MM.1S (cell line): ENCODE measurements at regions not wholly inside any gene's neighbourhood (a gene's known extent, or its start where the extent isn't known, plus 50 kb on each side); places are given as distances from the start of the nearest gene placed in this dataset.

Experiments
- DNase-seq: peaks from one replicate; pipeline ENCODE4 v3.0.0-alpha.2; 2015
- H2AFZ ChIP-seq: fragments of 300-600 bp; sonication (generic); 2 replicates; pipeline ENCODE4 v1.6.0; 2016; ENCODE audit warnings: antibody characterized with exemption, low read length
- H3F3A ChIP-seq: fragments of 300-600 bp; sonication (generic); 2 replicates; pipeline ENCODE4 v1.6.1; 2016; ENCODE audit warnings: mild to moderate bottlenecking, antibody characterized with exemption, low read length, moderate library complexity, mixed read lengths; ENCODE audit not compliant: insufficient read depth
- H3K27ac ChIP-seq: fragments of 300-600 bp; sonication (generic); 2 replicates; pipeline ENCODE4 v1.5.1; 2016; ENCODE audit warnings: mild to moderate bottlenecking, low read length
- H3K27me3 ChIP-seq: fragments of 300-600 bp; sonication (generic); replicated peaks from 2 replicates; pipeline ENCODE4 v1.6.0; 2016; ENCODE audit warnings: low read length; ENCODE audit not compliant: insufficient read depth
- H3K36me3 ChIP-seq: fragments of 300-600 bp; sonication (generic); replicated peaks from 2 replicates; pipeline ENCODE4 v1.6.1; 2016; ENCODE audit warnings: mild to moderate bottlenecking, low read length, mixed read lengths; ENCODE audit not compliant: insufficient read depth
- H3K4me1 ChIP-seq: fragments of 300-600 bp; sonication (generic); 2 replicates; pipeline ENCODE4 v1.6.1; 2016; ENCODE audit warnings: low read length, mixed read lengths
- H3K4me2 ChIP-seq: fragments of 300-600 bp; sonication (generic); 2 replicates; pipeline ENCODE4 v1.6.0; 2016; ENCODE audit warnings: low read depth, low read length
- H3K4me3 ChIP-seq: fragments of 300-600 bp; sonication (generic); 2 replicates; pipeline ENCODE4 v1.5.1; 2016; ENCODE audit warnings: low read length, mixed read lengths
- H3K79me2 ChIP-seq: fragments of 300-600 bp; sonication (generic); 2 replicates; pipeline ENCODE4 v1.6.1; 2016; ENCODE audit warnings: mixed run types, low read length, mixed read lengths
- H3K9ac ChIP-seq: fragments of 300-600 bp; sonication (generic); 2 replicates; pipeline ENCODE4 v1.6.1; 2016; ENCODE audit warnings: low read length, mixed read lengths
- H3K9me2 ChIP-seq: fragments of 300-600 bp; sonication (generic); replicated peaks from 2 replicates; pipeline ENCODE4 v1.6.1; 2016; ENCODE audit warnings: mild to moderate bottlenecking, low read length, mixed read lengths; ENCODE audit not compliant: insufficient read depth
- H3K9me3 ChIP-seq: fragments of 300-600 bp; sonication (generic); replicated peaks from 2 replicates; pipeline ENCODE4 v1.6.1; 2016; ENCODE audit warnings: mild to moderate bottlenecking, low read length, mixed read lengths; ENCODE audit not compliant: insufficient read depth
- H4K20me1 ChIP-seq: fragments of 300-600 bp; sonication (generic); 2 replicates; pipeline ENCODE4 v1.6.1; 2016; ENCODE audit warnings: mild to moderate bottlenecking, low read length, moderate library complexity, mixed read lengths; ENCODE audit not compliant: insufficient read depth
- CTCF ChIP-seq: fragments of 300-600 bp; sonication (generic); IDR thresholded peaks from 2 replicates; pipeline ENCODE4 v1.5.1; 2016; ENCODE audit warnings: antibody characterized with exemption, low read length, mixed read lengths
- EZH2 ChIP-seq: fragments of 300-600 bp; sonication (generic); optimal IDR thresholded peaks from 2 replicates; pipeline ENCODE3; 2017; ENCODE audit warnings: low read depth, mild to moderate bottlenecking, antibody characterized with exemption, low read length, mixed read lengths
- EZH2phosphoT487 ChIP-seq: fragments of 300-600 bp; sonication (generic); IDR thresholded peaks from 2 replicates; pipeline ENCODE4 v1.6.1; 2018; ENCODE audit warnings: antibody characterized with exemption, low read length

GRCh38 chr4:153116291-153116680 lies 88.0 kb upstream of the TRIM2 start:
- peaks cover 38% of the 10 kb centered on the region for H3K4me1 ChIP-seq

GRCh38 chr4:153116801-153117200 lies 87.4 kb upstream of the TRIM2 start:
- Histone ChIP-seq H2AFZ (no peak overlapping the region), H3K79me2 (no peaks in the 10 kb centered on the region), H3K4me1 (peaks cover 38% of the 10 kb centered on the region), H3K36me3 (no peaks in the 10 kb centered on the region), H3K9me2 (no peaks in the 10 kb centered on the region), H3F3A (peaks cover 20% of the 10 kb centered on the region), H3K27ac (peak overlapping the region; percentile 81; the same call in 1 of the 2 replicates), H3K9me3 (no peaks in the 10 kb centered on the region), H4K20me1 (no peaks in the 10 kb centered on the region), H3K4me2 (peak overlapping the region; percentile 83; the same call in 1 of the 2 replicates), H3K27me3 (no peaks in the 10 kb centered on the region), H3K9ac (no peak overlapping the region; the same call in 1 of the 2 replicates), H3K4me3 (no peak overlapping the region)
- no peak for DNase-seq
- TF ChIP-seq EZH2 (no peak), EZH2phosphoT487 (no peak), CTCF (no peak)

More at GRCh38 chr4:153116291-153116680, 88.0 kb upstream of the TRIM2 start:
- DNase-seq: peak; percentile 50
- Histone ChIP-seq H3K27ac (peak overlapping the region; percentile 81), H3K4me3 (peak overlapping the region; percentile 33), H3F3A (peaks cover 20% of the 10 kb centered on the region), H2AFZ (peak overlapping the region; percentile 28; the same call in 1 of the 2 replicates), H4K20me1 (no peaks in the 10 kb centered on the region), H3K4me2 (peak overlapping the region; percentile 83), H3K36me3 (no peaks in the 10 kb centered on the region), H3K27me3 (no peaks in the 10 kb centered on the region), H3K9me3 (no peaks in the 10 kb centered on the region), H3K79me2 (no peaks in the 10 kb centered on the region), H3K9ac (peak overlapping the region; percentile 35; the same call in 1 of the 2 replicates), H3K9me2 (no peaks in the 10 kb centered on the region)
- no peak for TF ChIP-seq EZH2
- TF ChIP-seq EZH2phosphoT487: no peak
- TF ChIP-seq CTCF: no peak

- H3K4me1 ChIP-seq: peaks cover 38% of the 10 kb centered on the region
- DNase-seq: no peak
- no peaks in the 10 kb centered on the region for H3K27me3 ChIP-seq
- no peaks in the 10 kb centered on the region for H3K9me2 ChIP-seq
- H3K9ac ChIP-seq: no peak overlapping the region
- no peak overlapping the region for H2AFZ ChIP-seq
- H4K20me1 ChIP-seq: no peaks in the 10 kb centered on the region
- no peak overlapping the region for H3K27ac ChIP-seq
- H3K4me2 ChIP-seq: no peak overlapping the region
- TF ChIP-seq EZH2phosphoT487: no peak
- no peaks in the 10 kb centered on the region for H3K36me3 ChIP-seq
- H3K4me3 ChIP-seq: no peak overlapping the region
- H3F3A ChIP-seq: peaks cover 20% of the 10 kb centered on the region
- H3K79me2 ChIP-seq: no peaks in the 10 kb centered on the region
- H3K9me3 ChIP-seq: no peaks in the 10 kb centered on the region
Observed at GRCh38 chr4:153117554-153117953, 86.7 kb upstream of the TRIM2 start.

GRCh38 chr4:153119626-153120025 lies 84.6 kb upstream of the TRIM2 start:
- Histone ChIP-seq H2AFZ (no peak overlapping the region), H3K9me3 (no peaks in the 10 kb centered on the region), H3K9me2 (no peaks in the 10 kb centered on the region), H3K36me3 (no peaks in the 10 kb centered on the region), H4K20me1 (no peaks in the 10 kb centered on the region), H3F3A (peaks cover 20% of the 10 kb centered on the region), H3K4me2 (no peak overlapping the region), H3K79me2 (no peaks in the 10 kb centered on the region), H3K9ac (no peak overlapping the region), H3K27me3 (no peaks in the 10 kb centered on the region), H3K27ac (no peak overlapping the region), H3K4me1 (peaks cover 23% of the 10 kb centered on the region), H3K4me3 (no peak overlapping the region)
- TF ChIP-seq CTCF (no peak), EZH2phosphoT487 (no peak), EZH2 (no peak)
- no peak for DNase-seq
